BJ (cell line): ENCODE measurements at regions not wholly inside any gene's neighbourhood (a gene's known extent, or its start where the extent isn't known, plus 50 kb on each side); places are given as distances from the start of the nearest gene placed in this dataset.

Experiments used
- CTCF ChIA-PET: fragments of 350-600 bp; formaldehyde crosslinking; extraction: SDS; loops from one replicate; lab custom pipeline; 2021; ENCODE audit warnings: antibody characterized with exemption, inconsistent platforms; lab: Yijun Ruan, JAX
- POLR2A ChIA-PET: fragments of 300-600 bp; sonication (Branson Sonifier 250); formaldehyde crosslinking; extraction: SDS; loops from one replicate; lab custom pipeline; 2021; ENCODE audit warnings: antibody characterized with exemption; lab: Charles Lee
- DNase-seq: peaks from one replicate; pipeline ENCODE4 v3.0.0-alpha.2; 2011; ENCODE audit warnings: low read depth
- H3K27me3 ChIP-seq: 2 replicates; pipeline ENCODE4 v1.6.0; 2011; ENCODE audit warnings: low read length; ENCODE audit not compliant: control insufficient read depth, insufficient read depth
- H3K36me3 ChIP-seq: 2 replicates; pipeline ENCODE4 v1.5.1; 2011; ENCODE audit warnings: low read length; ENCODE audit not compliant: control insufficient read depth, insufficient read depth
- H3K4me3 ChIP-seq: 2 replicates; pipeline ENCODE4 v1.5.1; 2011; ENCODE audit warnings: low read depth, mild to moderate bottlenecking, control low read depth, low read length
- CTCF ChIP-seq: IDR thresholded peaks from 2 replicates; pipeline ENCODE4 v1.5.1; 2011; ENCODE audit warnings: low read depth, mild to moderate bottlenecking, control low read depth, inconsistent platforms, low read length, moderate library complexity; ENCODE audit not compliant: insufficient read depth

GRCh38 chr2:65842104-65842503, 409.7 kb upstream of the SPRED2 start:
- no peak for DNase-seq
- Histone ChIP-seq H3K4me3 (no peak overlapping the region), H3K27me3 (no peaks in the 10 kb centered on the region), H3K36me3 (no peaks in the 10 kb centered on the region)
- TF ChIP-seq CTCF, result no peak
- ChIA-PET CTCF (no interaction called here), POLR2A (no interaction called here)

- CTCF ChIA-PET, result no interaction called here
- POLR2A ChIA-PET, result no interaction called here
- H3K36me3 ChIP-seq, result no peaks in the 10 kb centered on the region
- H3K4me3 ChIP-seq, result no peak overlapping the region
- no peaks in the 10 kb centered on the region for H3K27me3 ChIP-seq
- TF ChIP-seq CTCF, result no peak
- DNase-seq, result no peak
Observed at GRCh38 chr2:65835975-65836549, 403.7 kb upstream of the SPRED2 start.

- Histone ChIP-seq H3K27me3 (no peaks in the 10 kb centered on the region), H3K36me3 (no peaks in the 10 kb centered on the region), H3K4me3 (no peak overlapping the region)
- ChIA-PET POLR2A (no interaction called here), CTCF (no interaction called here)
- no peak for TF ChIP-seq CTCF
- DNase-seq, result no peak
Observed at GRCh38 chr2:65834771-65835475, 402.5 kb upstream of the SPRED2 start.

GRCh38 chr2:65834062-65834461, 401.7 kb upstream of the SPRED2 start:
- H3K36me3 ChIP-seq, result no peaks in the 10 kb centered on the region
- H3K27me3 ChIP-seq, result no peaks in the 10 kb centered on the region
- no peak for TF ChIP-seq CTCF
- ChIA-PET POLR2A (no interaction called here), CTCF (no interaction called here)
- no peak for DNase-seq
- no peak overlapping the region for H3K4me3 ChIP-seq

- Histone ChIP-seq H3K27me3 (no peaks in the 10 kb centered on the region; the same call in 1 of the 2 replicates), H3K4me3 (no peak overlapping the region), H3K36me3 (no peaks in the 10 kb centered on the region)
- POLR2A ChIA-PET, result no interaction called here
- no peak for TF ChIP-seq CTCF
- CTCF ChIA-PET, result no interaction called here
- no peak for DNase-seq
Observed at GRCh38 chr2:65831509-65831908, 399.1 kb upstream of the SPRED2 start.
